HG02943 (cell line): ENCODE measurements at regions not wholly inside any gene's neighbourhood (a gene's known extent, or its start where the extent isn't known, plus 50 kb on each side); places are given as distances from the start of the nearest gene placed in this dataset.

Experiments used
- ATAC-seq: cut with Tn5 transposase; IDR thresholded peaks from one replicate; pipeline ENCODE4 v1.9.1; 2021; ENCODE audit warnings: mild to moderate bottlenecking, low read depth, moderate library complexity; ENCODE audit not compliant: unreplicated experiment

DNA sequence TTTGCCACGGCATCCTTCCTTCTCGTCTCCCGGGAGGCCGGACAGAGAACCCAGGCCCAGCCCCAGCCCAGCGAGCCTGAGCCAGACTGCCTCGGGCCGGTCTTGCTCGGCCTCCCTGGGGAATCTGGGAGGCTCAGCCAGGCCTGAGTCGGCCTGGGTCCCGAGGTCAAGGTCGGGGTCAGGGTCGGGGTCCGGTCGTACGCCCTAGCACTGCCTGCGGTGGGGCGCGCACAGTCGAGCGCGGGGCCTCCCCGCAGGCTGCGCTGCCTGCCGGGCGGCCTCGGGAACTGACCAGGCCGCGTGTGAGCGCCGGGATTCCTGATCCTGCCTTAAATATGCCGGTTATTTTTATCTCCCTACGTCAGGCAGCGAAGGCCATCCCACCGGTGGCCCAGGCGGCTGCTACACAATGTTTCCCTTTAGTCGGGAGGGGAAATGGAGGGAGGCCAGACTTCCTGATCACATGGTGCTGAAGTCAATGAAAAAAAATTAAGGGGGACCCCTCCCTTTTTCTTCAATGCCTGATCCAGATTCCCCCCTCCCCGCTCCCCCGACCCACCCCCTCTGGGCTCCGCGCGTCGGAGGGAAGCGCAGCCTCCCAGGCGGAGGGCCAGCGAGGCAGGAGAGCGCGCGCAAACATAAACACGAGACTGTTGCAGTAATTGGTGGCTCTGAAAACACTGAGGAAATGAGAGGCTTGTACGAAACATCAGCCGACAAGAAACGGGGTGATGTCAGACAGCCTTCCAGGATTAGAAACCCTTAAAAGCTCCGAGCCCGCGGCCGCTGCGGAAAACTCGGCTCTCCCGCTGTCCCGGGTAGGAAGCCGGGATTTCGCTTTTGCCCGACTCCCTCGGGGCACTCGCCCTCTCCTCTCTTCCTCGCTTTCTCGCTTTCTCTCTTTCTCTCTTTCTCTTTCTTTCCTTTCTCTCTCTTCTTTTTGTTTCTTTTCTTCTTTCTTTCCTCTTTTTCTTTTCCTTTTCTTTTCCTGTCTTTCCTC lies 148.2 kb upstream of the KLF4 start:
- ATAC-seq: no peak

DNA sequence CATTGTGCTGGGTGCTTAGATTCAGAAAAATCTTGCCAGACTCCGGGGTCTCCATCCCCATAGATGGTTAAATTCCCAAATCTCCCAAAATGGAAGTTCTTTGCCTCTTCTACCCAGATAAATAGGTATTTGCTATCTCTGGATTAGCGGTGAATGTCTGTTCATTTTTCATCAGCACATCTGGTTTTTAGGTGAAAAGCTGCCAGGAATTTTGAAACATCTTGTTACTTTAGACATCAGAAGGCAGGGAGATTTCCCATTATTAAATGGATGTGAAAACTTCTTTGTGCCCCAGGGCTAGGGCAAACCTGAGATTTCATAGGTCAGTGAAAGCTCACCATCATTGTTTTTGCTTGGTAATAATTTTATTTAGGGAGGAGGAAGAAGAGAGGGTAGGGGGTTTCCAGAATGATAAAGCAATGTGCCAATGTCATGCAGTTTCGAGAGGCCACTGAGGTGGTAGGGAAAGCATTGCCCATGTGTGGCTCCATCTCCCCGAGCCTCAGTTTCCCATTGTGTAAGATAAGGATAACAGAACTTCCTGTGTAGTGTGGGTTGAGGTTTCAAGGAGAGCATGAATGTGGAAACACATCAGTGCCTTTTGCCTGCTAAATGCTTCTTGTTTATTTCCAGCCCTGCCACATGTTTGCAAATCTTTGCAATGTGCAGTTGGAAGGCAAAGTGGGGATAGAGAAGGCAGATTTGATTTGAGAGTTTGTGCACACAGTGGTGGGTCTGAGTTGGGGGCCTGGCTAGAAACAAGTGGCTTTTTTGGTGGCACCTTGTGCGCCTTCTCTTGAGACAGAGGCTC lies 147.2 kb upstream of the KLF4 start:
- no peak for ATAC-seq

DNA sequence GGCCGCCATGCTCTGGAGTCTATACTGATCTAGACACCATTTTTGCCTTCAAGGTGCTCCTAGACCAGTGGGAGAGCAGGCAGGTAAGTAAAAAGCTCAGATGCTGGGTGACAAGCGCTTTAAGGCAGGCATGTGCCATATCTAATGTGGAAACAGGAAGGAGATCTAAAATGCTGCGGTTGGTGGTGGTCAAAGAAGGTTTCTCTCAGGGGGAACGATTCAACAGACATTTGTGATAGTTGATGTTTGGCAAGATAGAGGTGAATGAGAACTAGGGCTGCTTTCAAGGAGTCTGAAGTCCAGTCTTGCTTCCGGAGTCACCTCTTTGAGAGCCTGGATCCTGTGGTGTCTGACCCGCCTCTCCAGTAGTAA lies 146.2 kb upstream of the KLF4 start:
- ATAC-seq: no peak

DNA sequence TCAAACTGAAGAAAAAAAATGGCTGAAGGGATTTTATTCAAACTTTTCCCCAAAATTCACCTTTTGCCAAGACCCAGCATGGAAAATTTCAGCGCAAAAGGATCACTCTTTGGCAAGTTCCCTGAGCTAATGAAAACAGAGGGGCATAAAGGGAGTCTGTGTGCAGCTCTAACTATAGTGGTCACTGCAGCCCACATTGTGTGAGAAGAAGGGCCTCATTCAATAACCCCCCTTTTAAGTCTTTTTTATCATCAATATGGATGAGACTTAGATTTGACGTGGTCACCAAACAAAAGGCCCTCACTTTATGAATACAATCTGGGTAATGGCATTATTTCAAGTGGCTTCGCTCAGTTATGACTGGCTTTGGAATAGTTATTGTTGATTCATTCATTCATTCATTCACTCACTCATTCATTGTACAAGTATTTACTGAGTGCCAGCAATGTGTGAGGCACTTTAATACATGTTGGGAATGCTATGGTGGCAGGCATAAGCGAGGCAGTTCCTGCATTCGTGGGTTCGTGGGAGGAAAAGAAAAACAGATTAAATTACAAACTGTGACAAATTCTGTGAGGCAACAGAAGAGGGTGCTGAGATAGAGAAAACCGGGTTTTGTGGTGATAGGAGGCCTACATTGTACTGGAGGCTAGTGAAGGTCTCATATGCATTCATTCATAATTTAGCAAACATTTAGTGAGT lies 145.7 kb upstream of the KLF4 start:
- no peak for ATAC-seq

DNA sequence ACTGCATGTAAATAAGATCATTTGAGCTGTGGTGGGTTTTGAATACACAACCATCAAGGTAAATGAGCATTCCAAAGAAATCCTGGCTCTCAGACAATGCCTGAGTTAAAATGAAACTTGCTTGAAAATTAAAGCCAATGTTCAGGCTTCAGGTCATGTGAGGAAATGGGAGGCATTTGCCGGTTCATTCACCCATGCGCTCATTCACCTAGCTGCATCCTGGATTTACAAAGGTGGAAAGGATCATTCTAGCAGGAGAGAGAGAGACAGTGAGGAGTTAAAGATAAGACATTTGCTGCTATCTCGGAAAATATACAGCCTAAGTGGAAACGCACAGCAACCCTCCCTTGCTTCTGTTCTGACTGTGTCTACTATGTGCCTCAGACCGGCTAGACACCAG lies 143.8 kb upstream of the KLF4 start:
- ATAC-seq: no peak

DNA sequence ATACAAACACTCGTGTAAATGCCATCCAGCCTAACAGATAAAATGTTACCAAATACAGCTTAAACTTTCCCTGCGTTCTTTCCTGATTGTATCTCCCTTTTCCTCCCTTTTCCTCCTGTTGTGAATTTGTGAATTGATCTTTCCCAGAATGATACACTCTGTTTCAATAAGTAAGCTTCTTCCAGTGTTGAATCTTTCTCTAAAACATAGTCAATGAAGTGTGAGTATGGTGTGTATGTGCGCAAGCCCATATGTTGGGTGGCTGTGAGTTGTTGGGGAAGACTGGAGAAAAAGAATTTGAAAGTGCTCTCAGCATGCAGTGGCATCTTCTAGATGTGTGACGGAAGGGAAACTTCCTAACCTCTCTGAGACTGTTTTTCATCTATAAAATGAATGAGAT lies 143.1 kb upstream of the KLF4 start:
- ATAC-seq: no peak

DNA sequence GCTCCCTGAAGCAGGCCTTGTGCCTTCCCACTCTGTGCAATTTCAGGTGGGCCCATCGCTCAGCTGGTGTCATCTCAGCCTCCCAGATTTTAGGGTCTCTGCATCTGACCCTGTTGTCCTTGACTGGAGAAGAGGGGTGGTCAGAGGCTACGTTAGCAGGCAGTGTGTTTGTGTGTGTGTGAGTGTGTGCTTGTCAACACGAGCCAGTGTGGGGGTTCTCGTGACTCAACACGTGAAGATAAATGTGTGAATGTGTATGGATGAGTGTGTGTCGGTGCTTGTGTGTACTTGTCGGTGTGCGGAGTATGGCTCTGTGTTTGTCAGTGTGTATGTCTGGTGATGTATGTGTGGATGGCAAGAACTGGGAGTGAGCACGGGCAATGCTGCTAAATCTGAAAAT lies 142.6 kb upstream of the KLF4 start:
- ATAC-seq: no peak

DNA sequence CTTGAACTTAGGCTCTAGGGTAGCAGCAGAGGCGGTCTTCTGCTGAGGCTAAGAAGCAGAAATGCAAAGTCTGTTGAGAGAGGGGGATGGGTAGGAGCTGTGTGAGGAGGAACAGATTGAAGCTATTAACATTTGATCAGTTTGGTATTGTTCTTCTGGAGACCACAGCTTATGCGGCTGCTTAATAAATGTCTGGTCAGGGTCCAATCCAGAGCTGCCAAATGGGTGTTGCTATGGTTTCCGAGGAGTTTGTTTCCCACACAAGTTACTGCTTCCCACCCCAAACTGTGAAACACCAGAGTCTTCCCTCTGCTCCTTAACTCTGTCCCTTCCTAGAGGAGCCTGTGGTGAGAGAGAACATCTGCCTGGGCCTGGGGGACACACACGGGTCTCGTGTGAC lies 142.2 kb upstream of the KLF4 start:
- no peak for ATAC-seq

DNA sequence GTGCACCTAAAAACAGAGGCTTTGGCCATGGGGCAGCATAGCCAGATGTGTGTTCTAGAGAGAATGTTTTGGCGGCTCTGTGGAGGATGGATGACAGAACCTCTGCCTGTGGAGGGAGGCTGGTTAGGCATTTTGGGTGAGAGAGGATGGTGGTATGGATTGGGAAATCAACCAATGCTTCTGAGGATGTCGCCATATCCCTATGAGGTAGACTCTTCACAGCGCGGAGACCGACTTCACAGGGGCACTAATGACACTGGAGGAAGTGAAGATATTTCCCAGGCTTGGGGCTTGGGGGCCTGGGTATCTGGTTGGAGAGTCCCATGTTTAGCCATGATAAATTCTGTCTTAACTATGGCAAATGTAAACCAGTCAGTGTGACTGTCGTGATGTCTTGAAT lies 140.6 kb upstream of the KLF4 start:
- no peak for ATAC-seq

DNA sequence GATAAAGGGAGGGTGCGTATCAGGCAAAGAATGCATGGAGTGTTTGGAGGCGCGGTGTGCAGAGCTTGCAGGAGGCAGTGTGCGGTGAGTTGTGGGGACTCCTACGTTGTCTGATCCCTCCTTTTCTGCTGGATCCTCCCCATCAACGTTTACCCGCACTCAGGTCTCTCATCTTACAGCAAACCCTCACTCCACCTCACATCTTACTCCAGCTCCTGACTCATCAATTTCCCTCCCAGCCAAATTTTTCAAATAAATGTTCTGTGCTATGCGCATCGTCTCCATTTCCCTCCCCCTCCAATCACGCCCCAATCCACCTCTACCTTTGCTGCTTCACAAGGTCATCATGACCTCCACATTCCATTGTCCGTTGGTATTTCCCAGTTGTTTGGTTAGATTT lies 138.9 kb upstream of the KLF4 start:
- ATAC-seq: no peak

DNA sequence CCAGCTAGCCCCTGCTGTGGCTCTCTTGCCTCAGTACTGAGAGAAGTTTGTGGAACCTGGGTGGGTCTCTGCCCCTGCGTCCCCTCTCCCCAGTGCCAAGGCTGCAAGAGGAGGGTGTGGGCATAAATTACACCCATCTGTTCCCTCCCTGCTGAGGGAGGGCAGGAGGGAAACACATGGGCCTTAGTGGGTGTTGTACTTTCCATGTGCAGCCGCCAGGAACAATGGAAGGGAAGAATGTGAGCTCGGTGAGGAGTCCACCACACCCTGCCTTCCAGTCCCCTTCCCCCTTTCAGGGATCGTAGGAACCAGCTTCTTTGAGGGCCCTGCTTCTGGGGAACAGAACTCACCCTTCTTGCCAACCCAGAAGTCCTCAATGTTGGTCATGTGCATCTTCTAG lies 138.2 kb upstream of the KLF4 start:
- no peak for ATAC-seq

DNA sequence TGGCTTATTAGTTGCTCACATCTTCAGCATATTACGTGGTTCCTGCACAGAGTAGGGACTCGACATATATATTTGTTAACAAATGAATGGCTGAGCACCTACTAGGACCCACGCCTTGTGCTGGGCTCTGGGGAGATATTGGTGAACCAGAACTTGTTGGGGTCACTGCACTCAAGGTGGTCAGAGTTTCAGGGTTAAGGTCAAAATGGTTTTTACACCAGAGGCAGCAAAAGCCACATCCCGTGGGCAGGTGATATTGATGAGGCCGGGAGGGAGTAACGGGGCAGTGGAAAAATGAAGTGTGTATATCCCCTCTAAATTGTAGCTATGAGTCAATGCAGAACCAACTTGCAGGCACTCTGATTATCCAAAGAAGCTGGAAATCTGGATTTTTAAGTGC lies 136.5 kb upstream of the KLF4 start:
- no peak for ATAC-seq

DNA sequence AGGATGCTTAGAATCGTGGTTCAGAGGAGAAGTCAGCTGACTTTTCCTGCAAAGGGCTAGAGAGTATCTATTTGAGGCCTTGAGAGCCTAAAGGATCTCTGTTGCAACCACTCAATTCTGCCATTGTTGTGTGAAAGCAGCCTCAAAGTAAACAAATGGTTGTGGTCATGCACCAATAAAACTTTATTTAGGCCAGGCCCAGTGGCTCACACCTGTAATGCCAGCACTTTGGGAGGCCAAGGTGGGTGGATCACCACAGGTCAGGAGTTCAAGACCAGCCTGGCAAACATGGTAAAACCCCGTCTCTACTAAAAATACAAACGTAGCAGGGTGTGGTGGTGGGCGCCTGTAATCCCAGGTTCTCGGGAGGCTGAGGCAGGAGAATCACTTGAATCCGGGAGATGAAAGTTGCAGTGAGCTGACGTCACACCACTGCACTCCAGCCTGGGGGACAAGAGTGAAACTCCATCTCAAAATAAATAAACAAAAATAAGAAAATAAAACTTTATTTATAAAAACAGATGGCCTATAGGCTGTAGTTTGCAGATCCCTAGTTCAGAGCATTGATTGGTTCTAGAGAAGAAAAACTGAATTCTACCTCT lies 135.9 kb upstream of the KLF4 start:
- ATAC-seq: no peak

DNA sequence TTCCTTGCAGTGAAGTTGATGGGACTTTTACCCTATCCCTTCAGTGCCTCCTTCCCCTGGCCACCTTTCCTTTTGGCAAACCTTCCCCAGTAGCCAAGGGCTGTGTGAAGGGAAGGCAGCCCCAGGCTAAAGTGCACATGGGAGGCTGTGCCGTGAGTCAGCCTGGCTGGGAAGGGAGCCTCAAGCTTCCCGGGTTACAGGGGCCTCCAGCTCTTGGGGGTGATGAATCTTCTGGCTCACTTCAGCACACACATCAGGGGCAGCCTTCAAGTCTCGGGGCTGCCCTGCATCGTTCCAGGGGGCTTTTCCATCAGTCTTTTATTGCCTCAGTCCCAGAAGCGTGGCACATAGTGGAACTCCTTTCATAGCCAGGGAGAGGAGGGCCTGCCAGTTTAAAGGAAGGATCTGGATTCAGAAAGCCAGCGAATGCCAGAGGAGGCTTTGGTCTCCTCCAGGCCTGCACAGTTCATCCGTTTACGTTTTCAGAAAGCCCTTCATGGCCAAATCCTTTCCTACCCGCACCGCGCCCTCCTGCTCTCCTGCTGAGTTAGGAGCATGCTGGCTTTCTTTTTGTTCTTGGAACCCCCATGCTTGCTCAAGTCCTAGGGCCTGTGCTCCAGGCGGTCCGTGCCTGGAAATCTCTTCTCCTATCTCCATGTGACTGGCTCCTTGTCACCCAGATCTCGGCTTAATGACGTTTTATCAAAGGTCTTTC lies 134.8 kb upstream of the KLF4 start:
- no peak for ATAC-seq

DNA sequence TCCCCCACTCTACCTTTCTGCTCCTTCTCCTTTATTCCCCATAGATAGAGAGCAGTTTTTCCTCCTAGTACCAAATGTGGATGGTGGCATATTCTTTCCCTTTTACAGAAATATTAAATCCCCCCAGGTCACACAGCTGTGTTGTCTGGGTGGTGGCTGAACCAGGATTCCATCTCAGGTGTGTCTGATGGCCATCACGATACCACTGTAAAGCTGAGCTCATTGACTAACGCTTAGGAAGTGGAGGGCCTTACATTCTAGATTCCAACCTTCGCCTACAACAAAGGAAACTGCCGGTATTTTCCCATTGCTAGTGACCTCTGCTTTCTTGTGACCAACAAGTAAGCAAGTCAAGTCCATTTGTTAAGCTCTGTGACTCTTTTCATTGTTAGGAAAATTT lies 131.9 kb upstream of the KLF4 start:
- no peak for ATAC-seq

DNA sequence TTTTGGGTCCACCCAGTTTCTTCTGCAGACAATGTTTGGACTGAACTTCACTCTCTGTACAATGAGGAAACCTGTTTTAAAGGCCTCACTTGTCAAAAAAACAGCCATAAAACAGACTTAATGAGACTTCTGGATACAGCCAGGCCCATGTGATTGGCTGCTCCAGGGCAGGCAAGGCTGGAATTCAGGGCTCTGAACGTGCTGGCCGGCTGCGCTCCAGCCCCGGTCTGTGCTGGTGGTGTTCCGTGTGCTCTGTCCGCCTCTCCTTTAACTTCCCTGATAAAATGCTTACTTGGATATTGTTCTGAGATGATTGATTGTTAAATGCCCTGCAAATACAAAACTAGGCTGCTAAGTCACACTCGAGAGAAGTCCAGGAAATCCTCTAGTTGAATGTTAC lies 131.2 kb upstream of the KLF4 start:
- ATAC-seq: no peak

DNA sequence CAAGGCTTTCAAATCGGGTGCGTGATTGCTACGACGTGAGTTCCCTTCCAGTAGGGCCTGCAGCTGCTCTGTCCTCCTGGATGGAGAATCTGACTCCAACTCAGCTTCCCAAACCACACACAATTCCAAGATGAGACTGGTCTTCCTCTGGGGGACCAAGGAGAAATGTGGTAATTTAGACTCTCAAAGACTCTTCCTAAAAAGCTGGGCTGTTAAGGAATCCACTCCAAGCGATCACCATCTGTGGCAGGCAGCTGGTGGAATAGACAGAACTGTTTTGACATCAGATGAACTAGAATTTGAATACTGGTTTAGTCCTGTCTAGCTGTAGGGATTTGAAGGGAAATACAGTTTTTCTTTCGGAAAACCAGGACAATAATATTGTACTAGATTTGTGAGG lies 130.7 kb upstream of the KLF4 start:
- ATAC-seq: no peak

DNA sequence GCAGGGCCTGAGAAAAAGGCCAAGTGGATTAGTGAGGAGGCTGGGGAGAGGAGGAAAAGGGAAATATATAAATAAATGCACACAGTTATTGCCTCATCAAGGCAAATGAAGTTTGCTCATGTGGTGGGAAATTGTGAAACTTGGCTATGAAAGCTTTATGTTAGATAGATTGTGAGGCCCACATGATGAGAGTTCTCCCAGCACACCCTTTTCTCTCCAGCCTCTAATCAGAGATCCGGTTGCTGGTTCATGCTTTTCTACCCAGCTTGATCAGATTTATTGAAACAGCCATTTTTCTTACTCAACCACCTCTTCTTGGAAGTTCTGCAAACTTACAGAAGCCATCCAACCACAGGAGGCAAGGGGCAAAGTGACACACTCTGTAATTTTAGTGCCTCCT lies 125.8 kb upstream of the KLF4 start:
- no peak for ATAC-seq

DNA sequence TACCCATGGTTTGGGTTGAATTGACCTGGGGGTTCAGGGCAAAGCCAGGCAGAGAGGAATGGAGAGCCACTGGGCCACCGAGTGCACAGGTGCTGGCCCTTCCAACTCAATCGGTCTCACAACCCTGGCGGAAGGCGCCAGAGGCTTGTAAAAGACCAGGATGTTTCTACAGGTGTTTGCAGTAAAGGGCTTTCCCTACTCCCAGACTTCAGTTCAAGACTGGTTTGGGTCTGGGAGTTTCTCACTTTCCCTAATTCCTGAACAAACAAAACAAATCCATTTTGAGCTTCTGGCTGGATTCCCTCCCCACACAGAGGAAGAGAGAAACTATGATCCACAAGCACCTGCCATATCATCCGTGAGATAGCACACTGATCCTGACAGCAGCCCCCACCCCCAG lies 125.2 kb upstream of the KLF4 start:
- no peak for ATAC-seq

DNA sequence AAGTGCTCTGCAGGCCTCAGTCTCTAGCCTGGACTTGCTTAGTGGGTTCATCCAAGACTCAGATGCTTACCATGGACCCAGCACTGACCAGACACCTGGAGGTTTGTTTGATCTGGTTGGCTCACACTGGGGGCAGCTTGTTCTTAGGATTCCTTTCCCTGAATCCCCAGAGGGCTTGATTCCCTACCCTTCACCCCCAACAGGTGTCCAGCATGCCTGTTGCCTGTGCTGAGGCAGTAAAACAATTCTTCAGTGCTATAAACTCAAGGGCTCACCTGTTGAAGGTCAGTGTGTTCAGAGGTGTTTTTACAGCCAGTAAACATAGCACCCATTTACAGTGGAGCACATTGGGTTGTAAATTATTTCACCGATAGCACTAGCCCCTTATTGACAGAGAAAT lies 123.8 kb upstream of the KLF4 start:
- no peak for ATAC-seq
